ENCODE measurements at regions not wholly inside any gene's neighbourhood (a gene's known extent, or its start where the extent isn't known, plus 50 kb on each side); places are given as distances from the start of the nearest gene placed in this dataset.

- DNase-seq, result no peak
Observed at GRCh38 chr2:144333143-144333555, 186.8 kb downstream of the ZEB2 start.

- peak; percentile 49 to 74 for DNase-seq
Observed at GRCh38 chr2:144332356-144333142, 187.4 kb downstream of the ZEB2 start.

GRCh38 chr2:144331674-144332355, 188.1 kb downstream of the ZEB2 start:
- DNase-seq, result peak in 1 of 2 experiments; percentile 63

- DNase-seq, result no peak
Observed at GRCh38 chr2:144330951-144331673, 188.8 kb downstream of the ZEB2 start.

GRCh38 chr2:144329472-144329871, 190.4 kb downstream of the ZEB2 start:
- DNase-seq, result no peak

- DNase-seq, result no peak
Observed at GRCh38 chr2:144328938-144329337, 191.0 kb downstream of the ZEB2 start.

GRCh38 chr2:144326825-144327224, 193.1 kb downstream of the ZEB2 start:
- DNase-seq, result no peak

GRCh38 chr2:144325086-144325485, 194.8 kb downstream of the ZEB2 start:
- no peak for DNase-seq

- no peak for DNase-seq
Observed at GRCh38 chr2:144324446-144325045, 195.4 kb downstream of the ZEB2 start.

- no peak for DNase-seq
Observed at GRCh38 chr2:144323946-144324345, 196.0 kb downstream of the ZEB2 start.

- no peak for DNase-seq
Observed at GRCh38 chr2:144322379-144322778, 197.5 kb downstream of the ZEB2 start.

GRCh38 chr2:144320491-144320890, 199.4 kb downstream of the ZEB2 start:
- no peak for DNase-seq

- DNase-seq, result no peak
Observed at GRCh38 chr2:144317071-144317738, 202.7 kb downstream of the ZEB2 start.

GRCh38 chr2:144310889-144311608, 208.9 kb downstream of the ZEB2 start:
- DNase-seq, result no peak

GRCh38 chr2:144310484-144310883, 209.4 kb downstream of the ZEB2 start:
- no peak for DNase-seq

- DNase-seq, result no peak
Observed at GRCh38 chr2:144307711-144308110, 212.2 kb downstream of the ZEB2 start.

- DNase-seq, result no peak
Observed at GRCh38 chr2:144304202-144304601, 215.7 kb downstream of the ZEB2 start.

- DNase-seq, result no peak
Observed at GRCh38 chr2:144300632-144301031, 219.3 kb downstream of the ZEB2 start.

GRCh38 chr2:144290276-144290675, 229.6 kb downstream of the ZEB2 start:
- no peak for DNase-seq

- no peak for DNase-seq
Observed at GRCh38 chr2:144288438-144288837, 231.5 kb downstream of the ZEB2 start.

GRCh38 chr2:144285324-144285723, 234.6 kb downstream of the ZEB2 start:
- no peak for DNase-seq

GRCh38 chr2:144281476-144281875, 238.4 kb downstream of the ZEB2 start:
- no peak for DNase-seq

Measured in SHP77 (cell line).